SU-DHL-6 (cell line): ENCODE measurements at regions not wholly inside any gene's neighbourhood (a gene's known extent, or its start where the extent isn't known, plus 50 kb on each side); places are given as distances from the start of the nearest gene placed in this dataset.

Experiments
- H2AFZ ChIP-seq: fragments of 200-600 bp; sonication (generic); 2 replicates; pipeline ENCODE4 v1.6.1; 2014; ENCODE audit warnings: low read depth, mild to moderate bottlenecking, moderate library complexity, mixed read lengths, antibody characterized with exemption, low read length; ENCODE audit not compliant: severe bottlenecking
- H3F3A ChIP-seq: fragments of 200-600 bp; shearing (Covaris generic); 2 replicates; pipeline ENCODE4 v1.6.0; 2016; ENCODE audit warnings: antibody characterized with exemption, mild to moderate bottlenecking; ENCODE audit not compliant: insufficient read depth
- H3K27ac ChIP-seq: fragments of 200-600 bp; sonication (generic); 2 replicates; pipeline ENCODE4 v1.5.1; 2016; ENCODE audit warnings: low read depth, mild to moderate bottlenecking, low read length, moderate library complexity, mixed read lengths
- H3K27me3 ChIP-seq: fragments of 200-600 bp; sonication (generic), shearing (Covaris generic); 2 replicates; pipeline ENCODE4 v1.6.0; 2014; ENCODE audit warnings: mild to moderate bottlenecking, low read length
- H3K36me3 ChIP-seq: fragments of 200-600 bp; sonication (generic); 2 replicates; pipeline ENCODE4 v1.6.1; 2014; ENCODE audit warnings: mild to moderate bottlenecking, low read length, mixed read lengths
- H3K4me2 ChIP-seq: fragments of 300-600, 200-600 bp; shearing (Covaris generic), sonication (generic); 2 replicates; pipeline ENCODE4 v1.6.0; 2014; ENCODE audit warnings: low read length, low read depth, mild to moderate bottlenecking; ENCODE audit not compliant: poor library complexity, severe bottlenecking
- H3K4me3 ChIP-seq: fragments of 200-600 bp; sonication (generic); 2 replicates; pipeline ENCODE4 v1.5.1; 2014; ENCODE audit warnings: antibody characterized with exemption, low read length, mild to moderate bottlenecking, mixed read lengths; ENCODE audit not compliant: insufficient read depth, poor library complexity, severe bottlenecking
- H3K79me2 ChIP-seq: fragments of 200-600 bp; sonication (generic); 2 replicates; pipeline ENCODE4 v1.6.1; 2014; ENCODE audit warnings: mild to moderate bottlenecking, low read length, moderate library complexity; ENCODE audit not compliant: insufficient read depth
- H3K9ac ChIP-seq: fragments of 200-600 bp; sonication (generic); 2 replicates; pipeline ENCODE4 v1.7.0; 2014; ENCODE audit warnings: mild to moderate bottlenecking, low read length
- H3K9me2 ChIP-seq: fragments of 200-600 bp; sonication (generic); replicated peaks from 2 replicates; pipeline ENCODE4 v1.6.1; 2014; ENCODE audit warnings: low read length; ENCODE audit not compliant: insufficient read depth
- H3K9me3 ChIP-seq: fragments of 200-600 bp; sonication (generic); 2 replicates; pipeline ENCODE4 v1.6.1; 2014; ENCODE audit warnings: low read length, mixed read lengths; ENCODE audit not compliant: insufficient read depth
- H4K20me1 ChIP-seq: fragments of 200-600 bp; sonication (generic); 2 replicates; pipeline ENCODE4 v1.6.1; 2014; ENCODE audit warnings: low read depth, mild to moderate bottlenecking, antibody characterized with exemption, low read length, moderate library complexity, mixed read lengths
- CTCF ChIP-seq: fragments of 200-600 bp; sonication (generic); IDR thresholded peaks from one replicate; pipeline ENCODE4 v1.5.1; 2017; ENCODE audit warnings: antibody characterized with exemption, mild to moderate bottlenecking, low read length, moderate library complexity; ENCODE audit not compliant: insufficient read depth, poor library complexity, severe bottlenecking
- EZH2phosphoT487 ChIP-seq: fragments of 200-600 bp; sonication (generic), shearing (Covaris generic); conservative IDR thresholded peaks from 2 replicates; pipeline ENCODE4 v1.6.1; 2018; ENCODE audit warnings: mild to moderate bottlenecking, antibody characterized with exemption, low read length, moderate library complexity, mixed read lengths

- Histone ChIP-seq H3K27me3 (no peaks in the 10 kb centered on the region), H3K9me2 (no peaks in the 10 kb centered on the region), H3K9ac (no peak overlapping the region), H3K4me2 (no peak overlapping the region), H3K36me3 (no peaks in the 10 kb centered on the region), H4K20me1 (no peaks in the 10 kb centered on the region), H3K27ac (no peak overlapping the region), H3K9me3 (no peaks in the 10 kb centered on the region), H3K79me2 (no peaks in the 10 kb centered on the region), H2AFZ (no peak overlapping the region), H3F3A (no peaks in the 10 kb centered on the region), H3K4me3 (no peak overlapping the region)
- TF ChIP-seq CTCF (no peak), EZH2phosphoT487 (no peak)
Observed at GRCh38 chr18:60508108-60508507, 135.5 kb upstream of the MC4R start.

- Histone ChIP-seq H3K27me3 (peaks cover 3% of the 10 kb centered on the region; the same call in 1 of the 2 replicates), H3K79me2 (no peaks in the 10 kb centered on the region), H3K4me3 (no peak overlapping the region), H3K9me2 (no peaks in the 10 kb centered on the region), H3K9me3 (no peaks in the 10 kb centered on the region), H3K9ac (no peak overlapping the region), H3K36me3 (no peaks in the 10 kb centered on the region), H3F3A (no peaks in the 10 kb centered on the region), H3K4me2 (no peak overlapping the region), H4K20me1 (peaks cover 4% of the 10 kb centered on the region; the same call in 1 of the 2 replicates), H3K27ac (no peak overlapping the region), H2AFZ (no peak overlapping the region)
- TF ChIP-seq CTCF (no peak), EZH2phosphoT487 (no peak)
Observed at GRCh38 chr18:60534538-60534937, 162.0 kb upstream of the MC4R start.

- Histone ChIP-seq H3F3A (no peaks in the 10 kb centered on the region), H3K4me2 (no peak overlapping the region), H3K9ac (no peak overlapping the region), H3K27me3 (peaks cover 3% of the 10 kb centered on the region; the same call in 1 of the 2 replicates), H3K9me3 (no peaks in the 10 kb centered on the region), H2AFZ (no peak overlapping the region), H3K79me2 (no peaks in the 10 kb centered on the region), H3K36me3 (no peaks in the 10 kb centered on the region), H3K27ac (no peak overlapping the region), H3K4me3 (no peak overlapping the region), H4K20me1 (peaks cover 8% of the 10 kb centered on the region; the same call in 1 of the 2 replicates), H3K9me2 (no peaks in the 10 kb centered on the region)
- no peak for TF ChIP-seq EZH2phosphoT487
- TF ChIP-seq CTCF: no peak
Observed at GRCh38 chr18:60537074-60537473, 164.5 kb upstream of the MC4R start.
